ENCODE measurements at regions not wholly inside any gene's neighbourhood (a gene's known extent, or its start where the extent isn't known, plus 50 kb on each side); places are given as distances from the start of the nearest gene placed in this dataset.

- intact Hi-C loops (cut with DNase I; ENCODE audit: low total_unique reads), result no loop called here
- Histone ChIP-seq H3K9me3 (no peaks in the 10 kb centered on the region), H3K27ac (no peak overlapping the region), H3K27me3 (no peaks in the 10 kb centered on the region), H3K36me3 (no peaks in the 10 kb centered on the region), H3K4me1 (no peaks in the 10 kb centered on the region), H3K4me3 (no peak overlapping the region)
- TF ChIP-seq POLR2AphosphoS5 (IDR thresholded peaks at IDR 0.05), result no peak
- no peak for TF ChIP-seq POLR2A (IDR thresholded peaks at IDR 0.05)
- no peak for TF ChIP-seq CTCF (IDR thresholded peaks at IDR 0.05)
- DNase-seq (ENCODE audit: low spot score in 2 of 2), result no peak
Observed at GRCh38 chr9:13756943-13757342, 477.5 kb upstream of the MPDZ start.

- no peak for DNase-seq (ENCODE audit: low spot score in 2 of 2)
- intact Hi-C loops (cut with DNase I; ENCODE audit: low total_unique reads), result no loop called here
Observed at GRCh38 chr9:13755551-13755950, 476.1 kb upstream of the MPDZ start.

GRCh38 chr9:13750639-13751038, 471.1 kb upstream of the MPDZ start:
- Histone ChIP-seq H3K27me3 (no peaks in the 10 kb centered on the region), H3K9me3 (no peaks in the 10 kb centered on the region), H3K27ac (no peak overlapping the region), H3K36me3 (no peaks in the 10 kb centered on the region), H3K4me1 (no peaks in the 10 kb centered on the region), H3K4me3 (no peak overlapping the region)
- TF ChIP-seq POLR2A (IDR thresholded peaks at IDR 0.05) (no peak), CTCF (IDR thresholded peaks at IDR 0.05) (no peak), POLR2AphosphoS5 (IDR thresholded peaks at IDR 0.05) (no peak)
- no peak for DNase-seq (ENCODE audit: low spot score in 2 of 2)
- intact Hi-C loops (cut with DNase I; ENCODE audit: low total_unique reads), result no loop called here

More at GRCh38 chr9:13755551-13755950, 476.1 kb upstream of the MPDZ start:
- no peak overlapping the region for H3K4me3 ChIP-seq
- no peaks in the 10 kb centered on the region for H3K27me3 ChIP-seq
- H3K27ac ChIP-seq, result no peak overlapping the region
- H3K36me3 ChIP-seq, result no peaks in the 10 kb centered on the region
- TF ChIP-seq POLR2AphosphoS5 (IDR thresholded peaks at IDR 0.05), result no peak
- TF ChIP-seq POLR2A (IDR thresholded peaks at IDR 0.05), result no peak
- TF ChIP-seq CTCF (IDR thresholded peaks at IDR 0.05), result no peak
- H3K4me1 ChIP-seq, result no peaks in the 10 kb centered on the region
- H3K9me3 ChIP-seq, result no peaks in the 10 kb centered on the region

- intact Hi-C loops (cut with DNase I; ENCODE audit: low total_unique reads), result no loop called here
- Histone ChIP-seq H3K36me3 (no peaks in the 10 kb centered on the region), H3K4me1 (no peaks in the 10 kb centered on the region), H3K27me3 (no peaks in the 10 kb centered on the region), H3K9me3 (no peaks in the 10 kb centered on the region), H3K27ac (no peak overlapping the region), H3K4me3 (no peak overlapping the region)
- no peak for TF ChIP-seq POLR2A (IDR thresholded peaks at IDR 0.05)
- DNase-seq (ENCODE audit: low spot score in 2 of 2), result no peak
Observed at GRCh38 chr9:13750061-13750460, 470.6 kb upstream of the MPDZ start.

- H3K36me3 ChIP-seq, result no peaks in the 10 kb centered on the region
- H3K4me3 ChIP-seq, result no peak overlapping the region
- intact Hi-C loops (cut with DNase I; ENCODE audit: low total_unique reads), result no loop called here
- no peak overlapping the region for H3K27ac ChIP-seq
- H3K27me3 ChIP-seq, result no peaks in the 10 kb centered on the region
- DNase-seq (ENCODE audit: low spot score in 2 of 2), result no peak
- TF ChIP-seq POLR2AphosphoS5 (IDR thresholded peaks at IDR 0.05), result no peak
- no peaks in the 10 kb centered on the region for H3K4me1 ChIP-seq
- no peaks in the 10 kb centered on the region for H3K9me3 ChIP-seq
Observed at GRCh38 chr9:13746876-13747275, 467.4 kb upstream of the MPDZ start.

- no peak for TF ChIP-seq CTCF (IDR thresholded peaks at IDR 0.05)
- no peak for TF ChIP-seq POLR2A (IDR thresholded peaks at IDR 0.05)
- TF ChIP-seq POLR2AphosphoS5 (IDR thresholded peaks at IDR 0.05), result no peak
- DNase-seq (ENCODE audit: low spot score in 2 of 2), result no peak
- Histone ChIP-seq H3K27ac (no peak overlapping the region), H3K4me1 (no peaks in the 10 kb centered on the region), H3K36me3 (no peaks in the 10 kb centered on the region), H3K4me3 (no peak overlapping the region), H3K27me3 (no peaks in the 10 kb centered on the region), H3K9me3 (no peaks in the 10 kb centered on the region)
- intact Hi-C loops (cut with DNase I; ENCODE audit: low total_unique reads), result no loop called here
Observed at GRCh38 chr9:13744261-13744901, 464.9 kb upstream of the MPDZ start.
